SK-N-SH (cell line): ENCODE measurements at regions not wholly inside any gene's neighbourhood (a gene's known extent, or its start where the extent isn't known, plus 50 kb on each side); places are given as distances from the start of the nearest gene placed in this dataset.

Source experiments
- CTCF ChIA-PET: fragments of 300-600, 350-600 bp; formaldehyde crosslinking; extraction: SDS; loops from one replicate; lab custom pipeline; 2021; lab: Yijun Ruan, JAX
- POLR2A ChIA-PET: fragments of 350-600 bp; sonication (Branson Sonifier 250); formaldehyde crosslinking; extraction: SDS; loops from one replicate; lab custom pipeline; 2020; ENCODE audit warnings: antibody characterized with exemption, inconsistent platforms; lab: Yijun Ruan, JAX
- DNase-seq: peaks from one replicate; pipeline ENCODE4 v3.0.0; 2012
- H2AFZ ChIP-seq: fragments of 200-600 bp; sonication (generic); 2 replicates; pipeline ENCODE4 v1.8.1; 2016; ENCODE audit warnings: antibody characterized with exemption, mild to moderate bottlenecking, low read depth
- H3F3A ChIP-seq: fragments of 200-600 bp; sonication (generic); replicated peaks from 2 replicates; pipeline ENCODE3; 2016; ENCODE audit warnings: antibody characterized with exemption, mild to moderate bottlenecking; ENCODE audit not compliant: insufficient read depth
- H3K27ac ChIP-seq, 2 experiments: fragments of 200-500 bp in 1 of 2; fragments of 200-600 bp in 1 of 2; sonication (Bioruptor generic) in 1 of 2; sonication (generic), shearing (Covaris generic) in 1 of 2; 2 replicates each; pipeline versions ENCODE4 v1.5.1 to v1.6.1; 2014 to 2016; ENCODE audit warnings: low read depth in 2 of 2, inconsistent platforms in 1 of 2, low read length in 1 of 2, mild to moderate bottlenecking in 1 of 2, mixed read lengths in 1 of 2
- H3K27me3 ChIP-seq: fragments of 200-600 bp; sonication (generic), shearing (Covaris generic); 2 replicates; pipeline ENCODE4 v1.6.1; 2016; ENCODE audit warnings: mixed run types; ENCODE audit not compliant: insufficient read depth
- H3K36me3 ChIP-seq, 2 experiments: fragments of 200-500 bp in 1 of 2; fragments of 200-600 bp in 1 of 2; sonication (Bioruptor generic) in 1 of 2; sonication (generic) in 1 of 2; replicated peaks in 1 of 2; 2 replicates each; pipeline versions ENCODE3 to v1.5.1; 2014 to 2016; ENCODE audit warnings: low read length in 1 of 2, mild to moderate bottlenecking in 1 of 2; ENCODE audit not compliant: insufficient read depth in 2 of 2, control insufficient read depth in 1 of 2
- H3K4me1 ChIP-seq, 2 experiments: fragments of 200-500 bp in 1 of 2; fragments of 200-600 bp in 1 of 2; sonication (Bioruptor generic) in 1 of 2; sonication (generic), shearing (Covaris generic) in 1 of 2; 2 replicates each; pipeline versions ENCODE4 v1.5.1 to v1.6.1; 2014 to 2016; ENCODE audit warnings: low read depth in 1 of 2, low read length in 1 of 2, mixed run types in 1 of 2; ENCODE audit not compliant: insufficient read depth in 2 of 2, control insufficient read depth in 1 of 2
- H3K4me2 ChIP-seq: fragments of 200-600 bp; sonication (generic), shearing (Covaris generic); 2 replicates; pipeline ENCODE4 v1.6.1; 2017; ENCODE audit warnings: mixed run types
- H3K4me3 ChIP-seq, 2 experiments: fragments of 200-500 bp in 1 of 2; fragments of 200-600 bp in 1 of 2; sonication (Bioruptor generic) in 1 of 2; sonication (generic), shearing (Covaris generic) in 1 of 2; 2 replicates each; pipeline versions ENCODE4 v1.5.1 to v1.8.1; 2014 to 2016; ENCODE audit warnings: low read depth in 2 of 2, inconsistent platforms in 1 of 2, low read length in 1 of 2, mild to moderate bottlenecking in 1 of 2, mixed read lengths in 1 of 2, moderate library complexity in 1 of 2
- H3K79me2 ChIP-seq: fragments of 200-600 bp; sonication (generic); 2 replicates; pipeline ENCODE4 v1.8.1; 2017; ENCODE audit warnings: mild to moderate bottlenecking; ENCODE audit not compliant: insufficient read depth
- H3K9ac ChIP-seq: fragments of 200-600 bp; sonication (generic); 2 replicates; pipeline ENCODE4 v1.6.1; 2017; ENCODE audit warnings: mixed run types
- H3K9me2 ChIP-seq: fragments of 200-600 bp; sonication (generic); 2 replicates; pipeline ENCODE4 v1.6.1; 2017; ENCODE audit warnings: mixed run types
- H3K9me3 ChIP-seq: fragments of 200-600 bp; sonication (generic); 2 replicates; pipeline ENCODE4 v1.6.1; 2017; ENCODE audit warnings: mixed run types, mild to moderate bottlenecking, moderate library complexity
- H4K20me1 ChIP-seq: fragments of 200-600 bp; sonication (generic); 2 replicates; pipeline ENCODE4 v1.6.1; 2017; ENCODE audit warnings: mild to moderate bottlenecking, mixed run types; ENCODE audit not compliant: insufficient read depth
- CHD2 ChIP-seq: fragments of 150-350 bp; IDR thresholded peaks from 2 replicates; pipeline ENCODE4 v1.6.1; 2018; ENCODE audit warnings: low read length; ENCODE audit not compliant: partially characterized antibody
- EZH2phosphoT487 ChIP-seq: fragments of 200-600 bp; sonication (generic); IDR thresholded peaks from 2 replicates; pipeline ENCODE4 v1.6.1; 2017; ENCODE audit warnings: low read depth, mixed run types, mild to moderate bottlenecking, antibody characterized with exemption, moderate library complexity, borderline replicate concordance
- FOSL2 ChIP-seq: IDR thresholded peaks from 2 replicates; pipeline ENCODE4 v1.4.0; 2012; ENCODE audit warnings: low read depth, mild to moderate bottlenecking, moderate library complexity, borderline replicate concordance
- FOXJ3 ChIP-seq: sonication (generic); formaldehyde crosslinking; IDR thresholded peaks from 2 replicates; pipeline ENCODE4 v1.5.1; 2020; ENCODE audit warnings: mild to moderate bottlenecking, missing genetic modification reagents
- FOXM1 ChIP-seq: IDR thresholded peaks from 2 replicates; pipeline ENCODE4 v1.4.0; 2012; ENCODE audit warnings: low read depth, mild to moderate bottlenecking
- GABPA ChIP-seq: IDR thresholded peaks from 2 replicates; pipeline ENCODE4 v1.4.0; 2012; ENCODE audit warnings: low read depth, mild to moderate bottlenecking
- IRF3 ChIP-seq: fragments of 150-350 bp; IDR thresholded peaks from 2 replicates; pipeline ENCODE4 v1.6.1; 2016; ENCODE audit warnings: mild to moderate bottlenecking, low read depth, low read length
- USF2 ChIP-seq: fragments of 150-350 bp; IDR thresholded peaks from 2 replicates; pipeline ENCODE4 v1.6.1; 2017; ENCODE audit warnings: antibody characterized with exemption, low read length, low read depth, borderline replicate concordance
- WGBS: methylation state at CpG from one replicate; pipeline ENCODE4 v1.1.6; 2017; ENCODE audit warnings: low lambda C conversion rate; 5-methylcytosine and 5-hydroxymethylcytosine counted together

- 11% methylated on average over 3 of the region's 3 CpGs for WGBS
These were observed 114.9 kb upstream of the PRSS58 start for GRCh38 chr7:142372727-142373126.

GRCh38 chr7:142371586-142372377 is 113.9 kb upstream of the PRSS58 start:
- H3K9me2 ChIP-seq, result no peaks in the 10 kb centered on the region
- H3K9ac ChIP-seq, result no peak overlapping the region
- H3K27ac ChIP-seq, result no peak overlapping the region
- POLR2A ChIA-PET, result no interaction called here
- H3K4me2 ChIP-seq, result no peak overlapping the region
- H3K36me3 ChIP-seq, result no peaks in the 10 kb centered on the region
- H3K27me3 ChIP-seq, result no peaks in the 10 kb centered on the region; the same call in 1 of the 2 replicates
- WGBS, result 19% methylated on average over 4 of the region's 4 CpGs
- H3K9me3 ChIP-seq, result no peaks in the 10 kb centered on the region
- H4K20me1 ChIP-seq, result no peaks in the 10 kb centered on the region
- no peak overlapping the region for H3K4me3 ChIP-seq
- TF ChIP-seq GABPA, result no peak
- no peak for TF ChIP-seq EZH2phosphoT487
- CTCF ChIA-PET, result interaction anchor here (1.2 to 3.1 kb wide), 5 partner anchors 9 to 396 kb away, joined by 3 to 16 read pairs (median 8); no protein-coding TSS in a partner anchor
- no peak overlapping the region for H2AFZ ChIP-seq
- no peaks in the 10 kb centered on the region for H3K79me2 ChIP-seq
- H3K4me1 ChIP-seq, result peaks cover 0 to 3% of the 10 kb centered on the region in 2 experiments; a peak in 1 of 4 replicates
- H3F3A ChIP-seq, result no peaks in the 10 kb centered on the region
- no peak for DNase-seq

More at GRCh38 chr7:142372727-142373126, 114.9 kb upstream of the PRSS58 start:
- Histone ChIP-seq H3K36me3 (no peaks in the 10 kb centered on the region), H3F3A (no peaks in the 10 kb centered on the region), H3K9ac (no peak overlapping the region), H3K9me2 (no peaks in the 10 kb centered on the region), H3K4me1 (peaks cover 0 to 3% of the 10 kb centered on the region in 2 experiments; a peak in 1 of 4 replicates), H3K4me2 (no peak overlapping the region), H3K27me3 (no peaks in the 10 kb centered on the region; the same call in 1 of the 2 replicates), H3K9me3 (no peaks in the 10 kb centered on the region), H3K79me2 (no peaks in the 10 kb centered on the region), H2AFZ (no peak overlapping the region), H3K4me3 (no peak overlapping the region), H4K20me1 (no peaks in the 10 kb centered on the region), H3K27ac (no peak overlapping the region)
- ChIA-PET POLR2A (no interaction called here), CTCF (interaction anchor here (0.6 to 3.1 kb wide), 6 partner anchors 10 to 843 kb away, joined by 3 to 16 read pairs (median 7); no protein-coding TSS in a partner anchor)
- DNase-seq, result no peak
- TF ChIP-seq USF2 (no peak), IRF3 (no peak), FOXM1 (no peak), GABPA (no peak), FOXJ3 (CRISPR knock-in tag) (no peak), CHD2 (no peak), FOSL2 (no peak)
